Skeletal muscle tissue (tissue), 3 donors: ENCODE measurements at regions not wholly inside any gene's neighbourhood (a gene's known extent, or its start where the extent isn't known, plus 50 kb on each side); places are given as distances from the start of the nearest gene placed in this dataset.

Experiments used
- H3K27ac ChIP-seq: one replicate; pipeline ENCODE4 v1.7.0; 2013; ENCODE audit warnings: mild to moderate bottlenecking, low read depth, low read length, inconsistent platforms
- H3K27me3 ChIP-seq, 3 donors: one replicate each; pipeline ENCODE4 v1.7.0; 2013; ENCODE audit warnings: low read length in 3 of 3; ENCODE audit not compliant: control insufficient read depth in 3 of 3, insufficient read depth in 3 of 3
- H3K36me3 ChIP-seq, 3 donors: one replicate each; pipeline ENCODE4 v1.7.0; 2013; ENCODE audit warnings: low read length in 3 of 3; ENCODE audit not compliant: control insufficient read depth in 3 of 3, insufficient read depth in 3 of 3
- H3K4me1 ChIP-seq, 3 donors: one replicate each; pipeline ENCODE4 v1.7.0; 2013; ENCODE audit warnings: low read length in 3 of 3, mild to moderate bottlenecking in 3 of 3; ENCODE audit not compliant: control insufficient read depth in 3 of 3, insufficient read depth in 3 of 3
- H3K4me3 ChIP-seq, 3 donors: one replicate each; pipeline ENCODE4 v1.7.0; 2013; ENCODE audit warnings: low read length in 3 of 3
- H3K9ac ChIP-seq, 3 donors: one replicate each; pipeline ENCODE4 v1.7.0; 2013; ENCODE audit warnings: low read length in 3 of 3, mild to moderate bottlenecking in 3 of 3, moderate library complexity in 2 of 3, low read depth in 1 of 3
- H3K9me3 ChIP-seq, 3 donors: one replicate each; pipeline ENCODE4 v1.7.0; 2013; ENCODE audit warnings: low read length in 3 of 3; ENCODE audit not compliant: control insufficient read depth in 3 of 3
- donor health status: Osteomylitis.

DNA sequence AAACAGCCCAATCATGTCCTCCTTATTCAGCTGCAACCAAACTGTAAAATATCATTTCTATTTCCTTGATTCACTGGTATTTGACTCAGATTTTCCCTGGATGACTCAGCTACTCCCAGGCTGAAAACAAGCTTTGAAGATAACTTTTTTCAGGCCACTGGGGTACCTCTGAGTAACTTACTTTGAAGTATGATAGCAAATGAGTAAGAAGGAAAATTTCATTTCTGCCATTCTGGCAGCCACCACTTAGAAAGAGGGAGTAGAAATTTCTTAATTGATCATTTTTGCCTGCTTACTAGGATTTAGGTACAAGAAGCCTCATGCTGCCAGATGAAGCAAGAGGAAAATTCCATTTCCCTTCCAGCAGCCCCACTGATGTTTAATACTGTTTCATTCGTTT lies 247.4 kb downstream of the PRELID2 start:
- Histone ChIP-seq H3K27ac (no peak overlapping the region), H3K27me3 (no peaks in the 10 kb centered on the region), H3K36me3 (no peaks in the 10 kb centered on the region), H3K9me3 (peaks cover 0 to 3% (median 0%) of the 10 kb centered on the region in 3 donors), H3K4me3 (no peak overlapping the region), H3K9ac (no peak overlapping the region), H3K4me1 (no peaks in the 10 kb centered on the region)

DNA sequence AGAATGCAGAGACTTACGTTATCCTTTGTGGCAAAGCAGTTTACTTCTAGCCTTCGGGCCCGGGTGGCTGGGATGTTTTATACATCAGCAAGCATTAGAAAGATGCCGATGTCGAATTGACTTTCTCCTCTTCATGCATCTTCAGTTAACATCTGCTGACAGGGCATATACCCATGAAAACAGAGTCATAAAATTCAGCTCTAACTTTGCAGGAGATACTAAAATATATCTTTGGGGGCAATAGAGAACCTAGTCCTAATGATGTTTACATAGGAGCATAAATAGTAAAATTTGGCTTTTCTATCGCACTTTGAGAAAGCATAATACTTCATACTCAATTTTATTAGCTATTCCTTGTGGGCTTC lies 247.9 kb downstream of the PRELID2 start:
- no peaks in the 10 kb centered on the region for H3K36me3 ChIP-seq
- H3K9me3 ChIP-seq, result peaks cover 0 to 3% (median 0%) of the 10 kb centered on the region in 3 donors
- H3K4me1 ChIP-seq, result no peaks in the 10 kb centered on the region
- no peak overlapping the region for H3K27ac ChIP-seq
- no peak overlapping the region for H3K9ac ChIP-seq
- H3K4me3 ChIP-seq, result no peak overlapping the region
- no peaks in the 10 kb centered on the region for H3K27me3 ChIP-seq

GRCh38 chr5:145586661-145587307 lies 248.4 kb downstream of the PRELID2 start:
- Histone ChIP-seq H3K9me3 (peaks cover 0 to 3% (median 0%) of the 10 kb centered on the region in 3 donors), H3K27me3 (no peaks in the 10 kb centered on the region), H3K9ac (no peak overlapping the region), H3K4me3 (no peak overlapping the region), H3K4me1 (no peaks in the 10 kb centered on the region), H3K36me3 (no peaks in the 10 kb centered on the region), H3K27ac (no peak overlapping the region)

DNA sequence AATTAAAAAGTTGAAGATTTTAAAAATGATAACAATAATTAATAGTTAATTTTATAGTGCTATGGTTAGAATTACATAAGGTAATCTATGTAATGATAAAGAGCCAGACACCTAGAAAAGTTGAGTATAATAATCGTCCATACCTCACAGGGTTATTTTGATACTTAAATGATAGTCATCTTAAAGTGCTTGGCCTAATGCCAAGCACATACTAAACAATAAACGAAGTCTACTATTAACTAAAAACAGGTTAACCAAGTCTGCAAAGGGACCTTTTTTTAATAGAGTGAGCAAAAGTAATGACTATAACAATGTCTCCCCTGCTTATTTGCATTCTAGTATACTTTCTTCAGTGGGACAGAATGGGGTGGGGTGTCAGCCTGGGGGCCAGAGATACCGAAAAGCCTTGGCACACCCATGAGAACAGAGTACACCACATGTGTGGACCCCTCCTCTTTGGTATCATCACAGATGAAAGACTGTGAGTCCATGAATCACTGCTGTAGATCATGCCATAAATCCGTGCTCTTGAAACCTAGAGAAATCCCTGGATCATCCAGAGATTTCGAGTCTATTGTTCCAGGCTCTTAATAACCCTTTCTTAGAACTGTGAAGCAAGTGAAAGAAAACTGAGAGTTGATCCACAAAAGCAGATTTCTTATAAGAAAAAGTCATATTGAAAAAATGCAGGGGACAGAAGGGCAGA lies 249.5 kb downstream of the PRELID2 start:
- H3K36me3 ChIP-seq, result no peaks in the 10 kb centered on the region
- no peaks in the 10 kb centered on the region for H3K27me3 ChIP-seq
- no peaks in the 10 kb centered on the region for H3K4me1 ChIP-seq
- peaks cover 0 to 3% (median 0%) of the 10 kb centered on the region in 3 donors for H3K9me3 ChIP-seq
- H3K4me3 ChIP-seq, result no peak overlapping the region
- H3K27ac ChIP-seq, result no peak overlapping the region
- no peak overlapping the region for H3K9ac ChIP-seq

GRCh38 chr5:145579301-145579700 lies 255.8 kb downstream of the PRELID2 start:
- H3K4me1 ChIP-seq, result no peaks in the 10 kb centered on the region
- H3K36me3 ChIP-seq, result no peaks in the 10 kb centered on the region
- no peak overlapping the region for H3K9ac ChIP-seq
- peaks cover 0 to 8% (median 0%) of the 10 kb centered on the region in 3 donors for H3K9me3 ChIP-seq
- no peak overlapping the region for H3K4me3 ChIP-seq
- H3K27ac ChIP-seq, result no peak overlapping the region
- H3K27me3 ChIP-seq, result no peaks in the 10 kb centered on the region

DNA sequence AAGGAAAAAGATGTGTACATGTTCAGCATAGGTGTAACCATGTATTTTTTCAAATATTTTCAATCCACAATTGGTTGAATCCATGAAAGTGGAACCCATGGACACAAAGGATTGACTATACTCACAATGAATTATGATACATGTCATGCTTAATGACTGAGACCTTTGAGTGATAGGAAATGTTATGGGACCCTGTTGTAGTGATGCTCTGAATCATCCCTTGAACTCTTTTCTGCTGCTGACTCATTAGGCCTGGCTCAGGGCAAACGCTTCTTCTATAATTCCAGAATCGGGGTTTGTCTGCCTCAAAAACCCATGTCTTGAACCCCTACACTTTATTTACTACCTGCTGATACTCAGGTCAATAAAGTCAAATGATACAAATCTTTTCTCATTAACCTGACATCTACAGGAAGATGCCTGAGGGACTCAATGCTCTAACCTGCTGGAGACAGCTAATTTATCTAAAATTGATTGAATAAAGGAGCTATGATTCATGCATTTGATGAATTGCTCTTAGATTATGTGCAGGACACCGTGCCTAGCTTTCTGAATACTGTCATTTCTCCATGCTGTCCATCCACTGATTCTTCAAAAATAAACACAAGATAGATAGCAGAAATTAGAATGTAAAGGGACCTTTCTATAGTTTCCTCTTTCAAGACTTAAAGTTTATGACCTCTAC lies 260.1 kb downstream of the PRELID2 start:
- Histone ChIP-seq H3K9ac (no peak overlapping the region), H3K4me3 (no peak overlapping the region)

GRCh38 chr5:145568581-145568980 lies 266.6 kb downstream of the PRELID2 start:
- no peaks in the 10 kb centered on the region for H3K4me1 ChIP-seq
- no peaks in the 10 kb centered on the region for H3K36me3 ChIP-seq
- no peak overlapping the region for H3K4me3 ChIP-seq
- no peak overlapping the region for H3K9ac ChIP-seq
- H3K27me3 ChIP-seq, result no peaks in the 10 kb centered on the region
- no peaks in the 10 kb centered on the region for H3K9me3 ChIP-seq
- no peak overlapping the region for H3K27ac ChIP-seq

More for the DNA sequence above, 260.1 kb downstream of the PRELID2 start:
- no peaks in the 10 kb centered on the region for H3K4me1 ChIP-seq
- H3K36me3 ChIP-seq, result no peaks in the 10 kb centered on the region
- H3K27ac ChIP-seq, result no peak overlapping the region
- peaks cover 0 to 6% (median 0%) of the 10 kb centered on the region in 3 donors for H3K9me3 ChIP-seq
- H3K27me3 ChIP-seq, result no peaks in the 10 kb centered on the region

- H3K9ac ChIP-seq, result no peak overlapping the region
- no peaks in the 10 kb centered on the region for H3K4me1 ChIP-seq
- no peak overlapping the region for H3K27ac ChIP-seq
- no peak overlapping the region for H3K4me3 ChIP-seq
- no peaks in the 10 kb centered on the region for H3K27me3 ChIP-seq
- no peaks in the 10 kb centered on the region for H3K36me3 ChIP-seq
- no peaks in the 10 kb centered on the region for H3K9me3 ChIP-seq
These were observed 272.2 kb downstream of the PRELID2 start for GRCh38 chr5:145562931-145563330.

DNA sequence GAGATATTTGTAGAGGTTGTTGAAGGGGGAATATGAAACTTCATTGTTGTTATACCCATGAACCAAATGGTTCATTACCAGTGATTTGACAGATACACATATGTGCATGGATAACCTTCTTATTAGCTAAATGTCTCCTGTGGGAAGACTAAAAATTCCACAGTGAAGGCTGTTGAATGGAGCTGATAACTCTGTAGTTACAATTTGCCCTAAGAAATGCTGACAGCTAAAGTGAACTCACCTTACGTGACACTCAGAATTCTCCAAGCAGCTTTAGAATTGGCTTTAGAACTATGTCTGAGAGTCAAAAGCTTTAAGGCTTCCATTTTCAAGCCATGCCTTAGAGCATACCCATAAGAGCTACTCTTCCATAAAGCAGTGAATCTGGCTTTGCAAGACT lies 276.9 kb downstream of the PRELID2 start:
- Histone ChIP-seq H3K27ac (no peak overlapping the region), H3K4me1 (no peaks in the 10 kb centered on the region), H3K4me3 (no peak overlapping the region), H3K27me3 (no peaks in the 10 kb centered on the region), H3K9me3 (no peaks in the 10 kb centered on the region), H3K36me3 (no peaks in the 10 kb centered on the region), H3K9ac (no peak overlapping the region)

- Histone ChIP-seq H3K27ac (no peak overlapping the region), H3K36me3 (no peaks in the 10 kb centered on the region), H3K4me1 (no peaks in the 10 kb centered on the region), H3K4me3 (no peak overlapping the region), H3K27me3 (no peaks in the 10 kb centered on the region), H3K9me3 (no peaks in the 10 kb centered on the region), H3K9ac (no peak overlapping the region)
These were observed 277.8 kb downstream of the PRELID2 start for GRCh38 chr5:145557345-145557744.
